Endothelial cell (in vitro differentiated cells): ENCODE measurements at regions not wholly inside any gene's neighbourhood (a gene's known extent, or its start where the extent isn't known, plus 50 kb on each side); places are given as distances from the start of the nearest gene placed in this dataset.
A peak's percentile ranks its signal among the peaks of the same experiment; 100 is the strongest.

Experiments
- DNase-seq: peaks from one replicate; pipeline ENCODE4 v3.0.0; 2021; ENCODE audit warnings: low spot score
- H3K27ac Mint-ChIP-seq: one replicate; pipeline ENCODE4 v1.8.0; 2021; ENCODE audit warnings: mixed read lengths, inconsistent platforms; ENCODE audit not compliant: unreplicated experiment
- H3K27me3 Mint-ChIP-seq: one replicate; pipeline ENCODE4 v1.8.0; 2021; ENCODE audit warnings: mild to moderate bottlenecking, moderate library complexity, mixed read lengths, inconsistent platforms; ENCODE audit not compliant: unreplicated experiment
- H3K36me3 Mint-ChIP-seq: one replicate; pipeline ENCODE4 v1.8.0; 2021; ENCODE audit warnings: mild to moderate bottlenecking, low read depth, mixed read lengths, inconsistent platforms; ENCODE audit not compliant: unreplicated experiment
- H3K4me1 Mint-ChIP-seq: one replicate; pipeline ENCODE4 v1.8.0; 2021; ENCODE audit warnings: mild to moderate bottlenecking, mixed read lengths, inconsistent platforms; ENCODE audit not compliant: unreplicated experiment
- H3K4me3 Mint-ChIP-seq: one replicate; pipeline ENCODE4 v1.8.0; 2021; ENCODE audit warnings: mild to moderate bottlenecking, mixed read lengths, inconsistent platforms; ENCODE audit not compliant: unreplicated experiment
- H3K9me3 Mint-ChIP-seq: one replicate; pipeline ENCODE4 v1.8.0; 2021; ENCODE audit warnings: mixed read lengths, inconsistent platforms; ENCODE audit not compliant: unreplicated experiment
- TF ChIP-seq, protein P1 (sequence below): fragments of 200-600 bp; sonication (generic); IDR thresholded peaks from one replicate; pipeline ENCODE4 v1.5.0; 2021; ENCODE audit warnings: antibody characterized with exemption; ENCODE audit not compliant: unreplicated experiment

DNA sequence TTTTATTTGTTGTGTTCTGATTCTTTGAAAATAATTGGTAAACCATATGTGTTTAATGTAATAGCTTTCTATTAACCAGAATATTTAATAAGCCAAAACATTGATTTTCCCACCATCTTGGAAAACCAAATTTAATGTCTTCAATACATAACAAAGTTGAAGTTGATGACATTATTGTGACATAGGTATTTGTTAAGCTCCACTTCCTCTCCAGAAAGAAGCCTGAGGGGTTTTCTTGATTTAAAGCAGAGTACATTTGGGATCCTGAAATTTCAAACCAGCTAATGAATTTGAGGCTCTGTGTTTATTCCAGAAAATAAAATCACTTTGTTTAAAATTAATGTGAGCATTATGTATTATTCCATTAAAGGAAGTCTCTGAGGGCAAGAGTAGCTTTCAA is 106.3 kb downstream of the PERP start:
- Mint-ChIP-seq H3K4me3 (no peak overlapping the region), H3K27me3 (peaks cover 3% of the 10 kb centered on the region), H3K9me3 (no peaks in the 10 kb centered on the region)

DNA sequence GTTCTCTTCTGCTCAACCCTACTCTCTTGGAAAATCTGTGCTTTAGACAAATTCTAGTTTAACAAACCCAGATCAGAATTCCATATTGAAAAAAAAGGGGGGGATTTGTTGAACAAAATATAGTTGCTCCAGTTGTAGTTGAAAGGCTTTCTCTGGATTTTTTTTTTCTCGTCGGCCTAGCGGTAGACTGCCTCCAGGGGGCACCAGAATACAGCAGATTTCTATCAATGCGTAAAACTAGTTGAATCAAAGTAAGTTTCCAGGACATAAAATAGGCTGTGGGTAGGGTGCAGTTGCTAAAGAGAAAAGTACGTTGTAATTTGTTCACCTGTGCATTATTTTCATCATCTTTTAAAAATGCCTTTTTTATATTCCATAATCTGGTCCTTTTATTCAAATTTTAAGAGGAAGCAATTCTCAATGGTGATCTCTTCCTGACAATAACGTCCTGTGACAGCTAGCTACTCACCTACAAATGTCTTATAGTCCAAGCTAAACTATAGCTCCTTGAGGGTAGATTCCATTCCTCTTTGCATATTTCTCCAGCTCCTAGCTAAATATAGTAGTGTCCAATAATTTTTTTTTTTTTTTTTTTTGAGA is 105.4 kb downstream of the PERP start:
- Mint-ChIP-seq H3K4me1 (peaks cover 4% of the 10 kb centered on the region), H3K36me3 (no peaks in the 10 kb centered on the region), H3K27me3 (peaks cover 3% of the 10 kb centered on the region), H3K9me3 (no peaks in the 10 kb centered on the region), H3K4me3 (no peak overlapping the region), H3K27ac (no peak overlapping the region)
- peak; percentile 52 for DNase-seq
- TF ChIP-seq, protein P1, sequence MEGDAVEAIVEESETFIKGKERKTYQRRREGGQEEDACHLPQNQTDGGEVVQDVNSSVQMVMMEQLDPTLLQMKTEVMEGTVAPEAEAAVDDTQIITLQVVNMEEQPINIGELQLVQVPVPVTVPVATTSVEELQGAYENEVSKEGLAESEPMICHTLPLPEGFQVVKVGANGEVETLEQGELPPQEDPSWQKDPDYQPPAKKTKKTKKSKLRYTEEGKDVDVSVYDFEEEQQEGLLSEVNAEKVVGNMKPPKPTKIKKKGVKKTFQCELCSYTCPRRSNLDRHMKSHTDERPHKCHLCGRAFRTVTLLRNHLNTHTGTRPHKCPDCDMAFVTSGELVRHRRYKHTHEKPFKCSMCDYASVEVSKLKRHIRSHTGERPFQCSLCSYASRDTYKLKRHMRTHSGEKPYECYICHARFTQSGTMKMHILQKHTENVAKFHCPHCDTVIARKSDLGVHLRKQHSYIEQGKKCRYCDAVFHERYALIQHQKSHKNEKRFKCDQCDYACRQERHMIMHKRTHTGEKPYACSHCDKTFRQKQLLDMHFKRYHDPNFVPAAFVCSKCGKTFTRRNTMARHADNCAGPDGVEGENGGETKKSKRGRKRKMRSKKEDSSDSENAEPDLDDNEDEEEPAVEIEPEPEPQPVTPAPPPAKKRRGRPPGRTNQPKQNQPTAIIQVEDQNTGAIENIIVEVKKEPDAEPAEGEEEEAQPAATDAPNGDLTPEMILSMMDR: peak; percentile 94

More for the DNA sequence above, 106.3 kb downstream of the PERP start:
- Mint-ChIP-seq H3K36me3 (no peaks in the 10 kb centered on the region), H3K4me1 (peaks cover 3% of the 10 kb centered on the region), H3K27ac (no peak overlapping the region)
- DNase-seq: no peak
- TF ChIP-seq, protein P1: no peak

DNA sequence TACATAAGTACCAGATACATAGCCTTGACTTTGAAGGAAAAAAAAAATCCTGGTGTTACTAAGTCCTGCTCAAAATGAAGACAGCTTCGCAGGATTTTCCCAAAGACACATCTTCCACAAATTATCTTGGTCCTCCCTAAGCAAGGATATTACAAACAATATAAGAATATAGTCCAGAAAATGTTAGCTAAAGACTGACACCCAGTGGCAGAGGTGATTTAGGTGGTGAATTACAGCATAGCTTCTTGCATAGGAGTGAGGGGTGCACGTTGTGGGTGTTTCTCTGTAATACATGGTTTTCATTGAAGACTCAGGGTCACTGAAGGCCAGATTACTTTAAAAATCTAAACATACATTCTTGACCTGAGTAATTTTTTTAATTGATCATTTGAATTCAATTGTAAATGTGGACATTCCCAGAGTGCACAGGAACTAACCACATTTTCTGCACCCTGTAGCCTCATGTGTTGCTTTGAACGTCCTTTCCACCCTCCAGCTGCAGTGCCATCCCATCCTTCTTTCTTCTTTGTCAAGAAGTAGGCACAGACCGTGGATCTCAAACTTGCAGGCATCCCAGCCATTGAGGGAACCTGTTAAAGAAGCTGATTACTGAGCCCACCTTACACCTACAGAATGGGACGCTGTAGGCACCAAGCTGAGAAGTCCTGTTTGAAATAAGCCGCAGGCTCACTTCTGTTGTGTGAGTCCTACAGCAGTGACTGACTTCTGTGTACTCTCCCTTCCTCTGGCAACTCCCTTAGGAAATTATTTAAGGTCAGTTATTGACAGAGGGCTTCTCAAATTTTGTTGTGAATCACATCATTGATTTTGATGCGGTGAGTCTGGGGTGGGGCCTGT is 102.6 kb downstream of the PERP start:
- H3K36me3 Mint-ChIP-seq: no peaks in the 10 kb centered on the region
- H3K27me3 Mint-ChIP-seq: peaks cover 1% of the 10 kb centered on the region
- no peak overlapping the region for H3K27ac Mint-ChIP-seq
- TF ChIP-seq, protein P1: peak; percentile 18
- H3K9me3 Mint-ChIP-seq: no peaks in the 10 kb centered on the region
- H3K4me1 Mint-ChIP-seq: peaks cover 4% of the 10 kb centered on the region
- DNase-seq: peak; percentile 30
- no peak overlapping the region for H3K4me3 Mint-ChIP-seq

DNA sequence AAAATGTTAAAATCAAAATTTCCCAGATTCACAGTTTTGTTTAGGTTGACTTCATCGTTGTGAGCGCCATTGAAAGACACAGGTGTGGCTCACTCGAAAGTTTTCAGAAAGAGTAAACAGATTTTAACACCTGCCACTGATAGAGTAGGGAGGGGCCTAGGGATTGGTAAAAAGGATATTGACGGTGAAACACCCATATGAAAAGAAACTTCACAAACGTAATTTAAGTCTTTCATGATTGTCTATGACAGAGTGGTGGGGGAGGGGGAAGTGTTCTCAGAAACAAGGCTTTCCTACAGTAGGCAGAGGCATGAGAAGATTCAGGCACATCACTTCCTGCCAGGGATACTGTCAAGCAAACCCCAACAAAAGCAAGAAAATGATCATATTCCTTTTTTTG is 101.4 kb downstream of the PERP start:
- TF ChIP-seq, protein P1: no peak
- Mint-ChIP-seq H3K27ac (no peak overlapping the region), H3K9me3 (no peaks in the 10 kb centered on the region)

DNA sequence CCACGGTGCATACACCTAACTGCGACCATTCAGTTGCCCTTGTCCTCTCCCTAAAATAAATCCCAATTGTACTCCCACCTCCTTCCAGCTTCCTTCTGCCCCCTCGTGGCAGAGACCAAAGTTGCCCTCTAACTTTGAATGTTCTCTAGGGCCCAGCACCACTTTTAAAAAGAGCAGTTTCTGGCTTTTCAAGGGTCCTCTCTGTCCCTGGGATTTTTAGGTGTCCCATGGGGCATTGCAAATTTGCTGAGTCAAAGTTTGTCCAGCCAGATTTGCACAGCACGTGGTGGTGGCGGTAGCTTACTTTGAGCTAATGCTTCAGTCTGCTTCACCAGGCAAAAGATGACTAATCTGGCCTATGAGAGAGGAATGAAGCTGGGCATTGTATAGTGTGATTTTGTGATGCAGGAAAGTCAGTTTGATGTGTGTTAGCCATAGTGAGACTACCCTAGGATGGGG is 100.2 kb downstream of the PERP start:
- H3K9me3 Mint-ChIP-seq: no peaks in the 10 kb centered on the region
- no peak overlapping the region for H3K4me3 Mint-ChIP-seq
- H3K27ac Mint-ChIP-seq: no peak overlapping the region

More for the DNA sequence above, 101.4 kb downstream of the PERP start:
- peaks cover 1% of the 10 kb centered on the region for H3K27me3 Mint-ChIP-seq
- no peak overlapping the region for H3K4me3 Mint-ChIP-seq
- peaks cover 4% of the 10 kb centered on the region for H3K4me1 Mint-ChIP-seq
- DNase-seq: no peak
- no peaks in the 10 kb centered on the region for H3K36me3 Mint-ChIP-seq

More for the DNA sequence above, 100.2 kb downstream of the PERP start:
- TF ChIP-seq, protein P1: peak; percentile 68
- peak; percentile 59 for DNase-seq
- peaks cover 1% of the 10 kb centered on the region for H3K27me3 Mint-ChIP-seq
- peaks cover 4% of the 10 kb centered on the region for H3K4me1 Mint-ChIP-seq
- H3K36me3 Mint-ChIP-seq: no peaks in the 10 kb centered on the region
